Cardiac fibroblast (primary cell): ENCODE measurements at regions not wholly inside any gene's neighbourhood (a gene's known extent, or its start where the extent isn't known, plus 50 kb on each side); places are given as distances from the start of the nearest gene placed in this dataset.

Experiments
- DNase-seq, 2 donors: peaks; one replicate each; pipeline versions ENCODE4 v3.0.0 to v3.0.0-alpha.2; 2010; ENCODE audit warnings: low read depth in 2 of 2
- H3K4me3 ChIP-seq, 2 donors: replicated peaks in 1 of 2; 1 replicate in 1 of 2; 2 replicates in 1 of 2; pipeline ENCODE4 v1.5.1; 2011; ENCODE audit warnings: low read depth in 2 of 2, low read length in 2 of 2, mild to moderate bottlenecking in 2 of 2, moderate library complexity in 1 of 2
- CTCF ChIP-seq: IDR thresholded peaks from one replicate; pipeline ENCODE4 v1.5.1; 2011; ENCODE audit warnings: low read depth, mild to moderate bottlenecking, low read length, inconsistent platforms

GRCh38 chr10:20978617-20979016, 81.5 kb upstream of the NEBL start:
- no peak for TF ChIP-seq CTCF
- H3K4me3 ChIP-seq = no peak overlapping the region
- DNase-seq = no peak

GRCh38 chr10:20977300-20977699, 80.2 kb upstream of the NEBL start:
- DNase-seq = no peak
- H3K4me3 ChIP-seq = no peak overlapping the region
- no peak for TF ChIP-seq CTCF

GRCh38 chr10:20976891-20977290, 79.8 kb upstream of the NEBL start:
- no peak overlapping the region for H3K4me3 ChIP-seq
- no peak for TF ChIP-seq CTCF
- DNase-seq = no peak

GRCh38 chr10:20976390-20976789, 79.3 kb upstream of the NEBL start:
- TF ChIP-seq CTCF = no peak
- DNase-seq = no peak
- no peak overlapping the region for H3K4me3 ChIP-seq

- no peak overlapping the region for H3K4me3 ChIP-seq
- DNase-seq = no peak
- no peak for TF ChIP-seq CTCF
These were observed 78.1 kb upstream of the NEBL start for GRCh38 chr10:20975236-20975635.

- DNase-seq = no peak
- no peak for TF ChIP-seq CTCF
- no peak overlapping the region for H3K4me3 ChIP-seq
These were observed 75.8 kb upstream of the NEBL start for GRCh38 chr10:20972925-20973324.

- TF ChIP-seq CTCF = no peak
- peak in 1 of 2 donors; percentile 21 for DNase-seq
- H3K4me3 ChIP-seq = no peak overlapping the region
These were observed 74.8 kb upstream of the NEBL start for GRCh38 chr10:20971901-20972300.
